ENCODE measurements at regions not wholly inside any gene's neighbourhood (a gene's known extent, or its start where the extent isn't known, plus 50 kb on each side); places are given as distances from the start of the nearest gene placed in this dataset.
"Not testable (repeated sequence)": the region's sequence is repeated elsewhere in the genome, so short reads cannot be mapped to it uniquely, and the experiment has no call there.

GRCh38 chr5:17951392-17952169 is 317.3 kb downstream of the TAF11L14 start:
- Mint-ChIP-seq H3K4me1 (ENCODE audit: low read depth) (no peaks in the 10 kb centered on the region), H3K36me3 (ENCODE audit: low read depth) (no peaks in the 10 kb centered on the region), H3K9me3 (peaks cover 69% of the 10 kb centered on the region), H3K4me3 (no peak overlapping the region), H3K27ac (no peak overlapping the region), H3K27me3 (ENCODE audit: low read depth) (no peaks in the 10 kb centered on the region)
- DNase-seq (ENCODE audit: low spot score), result no peak

DNA sequence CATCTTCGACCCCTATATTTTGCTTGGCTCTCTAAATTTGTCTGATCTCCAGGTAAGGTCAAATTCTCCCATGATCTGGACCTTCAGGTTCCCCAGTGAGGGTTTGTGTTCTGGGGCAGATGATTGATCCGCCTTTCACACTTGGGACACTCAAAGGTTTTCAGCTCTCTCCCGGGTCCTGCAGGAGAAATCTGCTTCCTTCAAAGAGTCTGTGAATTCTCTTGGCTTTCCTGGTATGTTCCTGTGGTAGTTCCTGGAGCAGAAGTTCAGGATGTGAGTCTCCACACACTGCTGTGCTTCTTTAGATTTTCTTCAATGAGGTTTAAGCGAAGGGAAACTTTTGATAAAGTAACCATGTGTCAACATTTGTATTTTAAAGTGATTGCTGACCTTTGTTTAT is 318.0 kb downstream of the TAF11L14 start:
- peaks cover 63% of the 10 kb centered on the region for H3K9me3 Mint-ChIP-seq
- DNase-seq (ENCODE audit: low spot score), result no peak
- no peaks in the 10 kb centered on the region for H3K4me1 Mint-ChIP-seq (ENCODE audit: low read depth)
- H3K27ac Mint-ChIP-seq, result no peak overlapping the region
- H3K27me3 Mint-ChIP-seq (ENCODE audit: low read depth), result no peaks in the 10 kb centered on the region
- H3K36me3 Mint-ChIP-seq (ENCODE audit: low read depth), result no peaks in the 10 kb centered on the region
- H3K4me3 Mint-ChIP-seq, result no peak overlapping the region

DNA sequence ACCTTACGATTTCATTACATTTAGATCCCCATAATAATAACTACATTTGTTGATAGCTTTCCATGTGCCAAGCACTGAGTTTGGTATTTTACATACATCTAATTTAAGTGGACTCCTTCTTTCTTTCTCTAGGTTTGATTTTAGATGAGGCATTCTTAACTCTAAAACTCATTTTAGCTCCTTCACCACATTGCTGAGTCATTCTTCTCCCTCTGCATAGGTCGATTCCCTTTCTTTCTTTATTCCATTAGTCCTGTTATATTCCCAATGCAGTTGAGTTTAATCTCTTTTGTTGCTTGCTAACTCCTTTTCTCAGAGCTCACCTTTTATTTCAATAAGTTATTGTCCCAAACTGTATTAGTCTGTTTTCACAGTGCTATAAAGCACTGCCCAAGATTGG is 329.8 kb downstream of the TAF11L14 start:
- no peak overlapping the region for H3K4me3 Mint-ChIP-seq
- H3K27ac Mint-ChIP-seq, result no peak overlapping the region
- H3K27me3 Mint-ChIP-seq (ENCODE audit: low read depth), result no peaks in the 10 kb centered on the region

DNA sequence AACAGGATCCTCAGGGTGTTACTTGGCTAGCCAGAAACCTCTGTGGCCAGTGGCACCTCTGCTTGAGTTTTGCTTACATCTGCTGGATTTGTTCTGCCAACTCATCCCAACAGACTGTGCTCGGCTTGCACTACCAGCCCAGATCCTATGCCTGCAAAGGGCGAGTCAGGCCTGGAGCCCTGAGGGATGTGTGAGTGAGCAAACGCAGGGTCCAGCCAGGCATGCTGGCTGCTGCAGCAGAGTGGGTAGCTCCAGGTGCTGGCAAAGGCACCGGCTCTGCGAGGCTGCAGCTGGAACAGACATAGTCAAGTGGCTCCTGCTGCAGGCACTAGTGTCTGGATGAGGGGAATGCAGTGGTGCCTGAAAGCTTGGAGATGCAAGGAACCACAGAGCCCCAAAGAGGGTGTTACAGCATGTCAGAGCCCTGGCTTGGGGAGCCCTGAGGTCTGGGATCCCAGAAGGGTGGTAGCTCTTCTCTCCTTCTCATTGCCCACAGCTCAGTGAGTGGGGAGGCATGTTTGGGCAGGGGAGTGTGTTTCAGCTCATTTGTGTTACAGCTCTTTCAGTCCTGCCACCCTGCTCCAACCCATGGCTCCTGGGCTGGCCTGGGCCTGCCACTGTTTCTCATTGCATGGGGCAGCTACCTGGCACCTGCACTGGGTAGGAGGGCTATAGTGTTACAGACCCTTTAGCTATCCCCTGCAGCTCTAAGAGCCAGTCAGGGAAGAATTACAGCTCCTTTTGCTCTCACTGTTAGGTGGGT is 332.6 kb downstream of the TAF11L14 start:
- Mint-ChIP-seq H3K36me3 (ENCODE audit: low read depth) (no peaks in the 10 kb centered on the region), H3K4me1 (ENCODE audit: low read depth) (no peaks in the 10 kb centered on the region), H3K9me3 (peaks cover 49% of the 10 kb centered on the region), H3K27me3 (ENCODE audit: low read depth) (no peaks in the 10 kb centered on the region), H3K27ac (no peak overlapping the region), H3K4me3 (no peak overlapping the region)
- no peak for DNase-seq (ENCODE audit: low spot score)

More for the DNA sequence above, 329.8 kb downstream of the TAF11L14 start:
- Mint-ChIP-seq H3K36me3 (ENCODE audit: low read depth) (no peaks in the 10 kb centered on the region), H3K9me3 (peaks cover 40% of the 10 kb centered on the region), H3K4me1 (ENCODE audit: low read depth) (no peaks in the 10 kb centered on the region)
- no peak for DNase-seq (ENCODE audit: low spot score)

- no peaks in the 10 kb centered on the region for H3K36me3 Mint-ChIP-seq (ENCODE audit: low read depth)
- H3K27me3 Mint-ChIP-seq (ENCODE audit: low read depth), result no peaks in the 10 kb centered on the region
- no peak overlapping the region for H3K27ac Mint-ChIP-seq
- no peaks in the 10 kb centered on the region for H3K4me1 Mint-ChIP-seq (ENCODE audit: low read depth)
- no peak for DNase-seq (ENCODE audit: low spot score)
- peaks cover 14% of the 10 kb centered on the region for H3K9me3 Mint-ChIP-seq
- H3K4me3 Mint-ChIP-seq, result no peak overlapping the region
These were observed 342.1 kb downstream of the TAF11L14 start for GRCh38 chr5:17976404-17976803.

DNA sequence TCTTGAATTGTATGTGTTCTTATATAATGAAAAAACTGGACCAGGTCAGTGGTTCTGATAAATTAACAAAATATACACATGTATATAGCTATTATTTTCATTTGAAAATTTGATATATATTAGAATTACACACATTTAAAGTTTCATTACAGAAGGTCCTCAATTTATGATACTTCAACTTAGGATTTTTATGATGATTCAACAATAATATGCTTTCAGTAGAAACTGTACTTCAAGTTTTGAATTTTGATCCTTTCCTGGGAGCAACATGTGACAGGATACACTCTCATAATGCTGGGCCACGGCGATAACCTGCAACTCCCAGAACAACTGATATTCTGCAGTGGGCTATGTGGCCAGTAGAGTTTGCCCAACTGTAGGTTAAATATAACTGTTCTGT is 344.7 kb downstream of the TAF11L14 start:
- no peaks in the 10 kb centered on the region for H3K4me1 Mint-ChIP-seq (ENCODE audit: low read depth)
- no peaks in the 10 kb centered on the region for H3K27me3 Mint-ChIP-seq (ENCODE audit: low read depth)
- H3K27ac Mint-ChIP-seq, result no peak overlapping the region
- H3K9me3 Mint-ChIP-seq, result peaks cover 16% of the 10 kb centered on the region
- no peak overlapping the region for H3K4me3 Mint-ChIP-seq
- H3K36me3 Mint-ChIP-seq (ENCODE audit: low read depth), result no peaks in the 10 kb centered on the region
- no peak for DNase-seq (ENCODE audit: low spot score)

DNA sequence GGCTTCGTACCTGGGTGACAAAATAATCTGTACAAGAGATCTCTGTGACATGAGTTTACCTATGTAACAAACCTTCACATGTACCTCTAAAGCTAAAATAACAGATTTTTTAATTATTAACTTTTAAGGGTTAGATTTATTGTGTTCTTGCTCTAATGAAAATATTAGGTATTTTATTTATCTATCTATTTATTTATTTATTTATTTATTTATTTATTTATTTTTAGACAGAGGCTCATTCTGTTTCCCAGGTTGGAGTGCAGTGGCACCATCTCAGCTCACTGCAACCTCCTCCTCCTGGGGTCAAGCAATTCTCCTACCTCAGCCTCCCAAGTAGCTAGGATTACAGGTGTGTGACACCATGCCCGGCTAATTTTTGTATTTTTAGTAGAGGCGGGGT is 348.4 kb downstream of the TAF11L14 start:
- peaks cover 17% of the 10 kb centered on the region for H3K9me3 Mint-ChIP-seq
- H3K27me3 Mint-ChIP-seq (ENCODE audit: low read depth); H3K36me3 Mint-ChIP-seq (ENCODE audit: low read depth); H3K4me1 Mint-ChIP-seq (ENCODE audit: low read depth); DNase-seq (ENCODE audit: low spot score); H3K4me3 Mint-ChIP-seq; H3K27ac Mint-ChIP-seq: not testable (repeated sequence)

DNA sequence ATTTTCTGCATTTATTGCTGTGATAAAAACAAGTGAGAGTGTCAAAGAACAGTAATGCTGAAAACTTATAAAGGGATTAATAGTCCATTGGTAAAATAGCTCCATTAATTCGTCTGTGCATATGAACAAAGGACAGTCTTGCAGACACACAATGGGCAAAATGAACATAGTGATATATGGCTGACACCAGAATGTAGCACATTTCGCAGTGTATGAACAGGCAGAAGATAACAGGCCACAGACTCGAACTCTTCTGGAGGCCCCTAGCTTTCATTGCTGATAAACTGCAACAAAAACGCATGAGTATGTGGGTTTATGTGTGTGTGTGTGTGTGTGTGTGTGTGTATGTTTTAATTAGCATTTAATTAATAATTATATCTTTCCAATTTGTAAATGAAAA is 354.8 kb downstream of the TAF11L14 start:
- Mint-ChIP-seq H3K4me3 (no peak overlapping the region), H3K36me3 (ENCODE audit: low read depth) (no peaks in the 10 kb centered on the region), H3K27ac (no peak overlapping the region), H3K9me3 (peaks cover 7% of the 10 kb centered on the region), H3K4me1 (ENCODE audit: low read depth) (no peaks in the 10 kb centered on the region), H3K27me3 (ENCODE audit: low read depth) (no peaks in the 10 kb centered on the region)
- no peak for DNase-seq (ENCODE audit: low spot score)

GRCh38 chr5:17989567-17990563 is 355.6 kb downstream of the TAF11L14 start:
- Mint-ChIP-seq H3K36me3 (ENCODE audit: low read depth) (no peaks in the 10 kb centered on the region), H3K27me3 (ENCODE audit: low read depth) (no peaks in the 10 kb centered on the region), H3K9me3 (peaks cover 7% of the 10 kb centered on the region), H3K4me1 (ENCODE audit: low read depth) (no peaks in the 10 kb centered on the region), H3K4me3 (no peak overlapping the region), H3K27ac (no peak overlapping the region)
- DNase-seq (ENCODE audit: low spot score), result no peak

- Mint-ChIP-seq H3K9me3 (peaks cover 3% of the 10 kb centered on the region), H3K27me3 (ENCODE audit: low read depth) (no peaks in the 10 kb centered on the region), H3K4me3 (no peak overlapping the region), H3K4me1 (ENCODE audit: low read depth) (no peaks in the 10 kb centered on the region), H3K27ac (no peak overlapping the region), H3K36me3 (ENCODE audit: low read depth) (no peaks in the 10 kb centered on the region)
- no peak for DNase-seq (ENCODE audit: low spot score)
These were observed 357.5 kb downstream of the TAF11L14 start for GRCh38 chr5:17991775-17992174.

DNA sequence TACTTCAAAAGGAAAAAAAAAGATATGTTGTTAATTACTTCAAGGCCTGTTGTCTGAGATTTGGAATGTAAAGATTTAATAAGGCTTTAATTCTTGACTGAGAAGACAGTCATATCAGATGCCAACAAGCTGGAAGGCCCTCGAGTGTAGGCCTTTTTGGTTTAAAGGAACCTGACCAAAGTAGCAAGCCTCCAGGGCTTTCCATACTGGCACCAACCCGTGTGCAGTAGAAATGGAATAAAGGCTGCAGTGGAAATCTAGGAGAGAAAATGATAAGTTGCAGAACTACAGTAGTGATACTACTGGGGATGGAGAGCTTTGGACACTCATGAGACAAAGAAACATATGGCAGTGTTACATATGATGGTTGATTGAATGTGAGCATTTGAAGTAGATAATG is 358.0 kb downstream of the TAF11L14 start:
- H3K9me3 Mint-ChIP-seq, result no peaks in the 10 kb centered on the region
- H3K27me3 Mint-ChIP-seq (ENCODE audit: low read depth), result no peaks in the 10 kb centered on the region
- H3K4me1 Mint-ChIP-seq (ENCODE audit: low read depth), result no peaks in the 10 kb centered on the region
- no peak for DNase-seq (ENCODE audit: low spot score)
- no peak overlapping the region for H3K4me3 Mint-ChIP-seq
- no peak overlapping the region for H3K27ac Mint-ChIP-seq
- no peaks in the 10 kb centered on the region for H3K36me3 Mint-ChIP-seq (ENCODE audit: low read depth)

DNA sequence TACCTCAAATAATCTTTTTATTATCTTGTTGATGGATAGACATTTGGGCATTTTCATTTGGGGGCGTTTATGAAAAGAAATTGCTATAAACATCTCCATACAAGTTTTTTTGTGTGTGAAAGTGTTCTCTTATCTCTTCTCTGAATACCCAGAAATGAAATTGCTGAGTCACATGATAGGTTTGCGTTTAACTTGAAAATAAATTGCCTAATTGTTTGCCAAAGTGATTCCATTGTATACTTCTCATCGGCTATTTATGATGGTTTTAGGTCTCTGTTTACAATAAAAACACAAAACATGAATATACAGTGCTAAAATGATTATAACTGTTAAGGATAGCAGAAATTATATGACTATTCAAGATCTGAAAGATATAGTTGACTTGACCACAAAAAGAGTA is 361.7 kb downstream of the TAF11L14 start:
- Mint-ChIP-seq H3K4me1 (ENCODE audit: low read depth) (no peaks in the 10 kb centered on the region), H3K27me3 (ENCODE audit: low read depth) (no peaks in the 10 kb centered on the region), H3K9me3 (peaks cover 8% of the 10 kb centered on the region), H3K36me3 (ENCODE audit: low read depth) (no peaks in the 10 kb centered on the region), H3K27ac (no peak overlapping the region), H3K4me3 (no peak overlapping the region)
- DNase-seq (ENCODE audit: low spot score), result no peak

DNA sequence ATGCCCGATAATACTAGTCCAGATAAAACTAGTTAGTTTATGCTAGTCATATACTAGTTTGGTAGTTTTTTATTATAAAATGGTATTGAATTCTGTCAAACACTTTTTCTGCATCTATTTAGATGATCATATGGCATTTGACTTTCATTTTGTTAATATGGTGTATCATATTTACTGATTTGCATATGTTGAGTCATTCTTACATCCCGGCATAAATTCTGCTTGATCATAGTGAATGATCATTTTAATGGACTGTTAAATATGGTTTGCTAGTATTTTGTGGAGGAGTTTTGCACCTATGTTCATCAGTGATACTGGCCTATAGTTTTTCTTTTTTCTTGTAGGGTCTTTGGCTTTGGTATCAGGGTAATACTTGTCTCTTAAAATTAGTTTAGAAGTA is 365.6 kb downstream of the TAF11L14 start:
- Mint-ChIP-seq H3K9me3 (peaks cover 27% of the 10 kb centered on the region), H3K36me3 (ENCODE audit: low read depth) (no peaks in the 10 kb centered on the region), H3K27me3 (ENCODE audit: low read depth) (no peaks in the 10 kb centered on the region), H3K27ac (no peak overlapping the region), H3K4me3 (no peak overlapping the region), H3K4me1 (ENCODE audit: low read depth) (no peaks in the 10 kb centered on the region)
- DNase-seq (ENCODE audit: low spot score), result no peak

DNA sequence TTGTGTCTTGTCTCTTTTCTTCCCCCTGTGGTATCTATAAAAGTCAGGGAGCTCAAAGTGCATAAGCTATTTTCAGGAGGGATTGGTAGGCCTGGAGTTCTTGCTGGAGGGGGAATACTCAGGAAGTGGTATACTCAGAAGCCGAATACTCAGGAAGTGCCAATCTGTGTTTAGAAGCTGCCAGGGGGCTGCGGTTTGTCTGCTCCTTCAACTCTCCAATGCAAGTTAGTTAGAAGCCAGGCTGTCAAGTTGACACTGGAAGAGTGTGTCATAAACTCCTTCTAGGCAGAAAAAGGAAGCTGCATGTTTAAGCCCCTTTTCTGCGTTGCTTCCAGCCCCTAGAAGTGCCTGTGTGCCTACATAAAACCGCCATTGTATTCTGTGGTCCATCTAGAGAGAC is 366.5 kb downstream of the TAF11L14 start:
- no peak for DNase-seq (ENCODE audit: low spot score)
- Mint-ChIP-seq H3K27ac (no peak overlapping the region), H3K27me3 (ENCODE audit: low read depth) (no peaks in the 10 kb centered on the region), H3K36me3 (ENCODE audit: low read depth) (no peaks in the 10 kb centered on the region), H3K4me1 (ENCODE audit: low read depth) (no peaks in the 10 kb centered on the region), H3K9me3 (peaks cover 36% of the 10 kb centered on the region), H3K4me3 (no peak overlapping the region)

Measured in T-helper 2 cell treated with Interferon-gamma antibody and Interleukin-4, amounts not matched to agents 5 μg/mL and 100 μg/mL, for 36 hours (primary cell).